ENCODE measurements at regions not wholly inside any gene's neighbourhood (a gene's known extent, or its start where the extent isn't known, plus 50 kb on each side); places are given as distances from the start of the nearest gene placed in this dataset.

- ChIA-PET POLR2A (no interaction called here), CTCF (no interaction called here)
- TF ChIP-seq, protein P1, sequence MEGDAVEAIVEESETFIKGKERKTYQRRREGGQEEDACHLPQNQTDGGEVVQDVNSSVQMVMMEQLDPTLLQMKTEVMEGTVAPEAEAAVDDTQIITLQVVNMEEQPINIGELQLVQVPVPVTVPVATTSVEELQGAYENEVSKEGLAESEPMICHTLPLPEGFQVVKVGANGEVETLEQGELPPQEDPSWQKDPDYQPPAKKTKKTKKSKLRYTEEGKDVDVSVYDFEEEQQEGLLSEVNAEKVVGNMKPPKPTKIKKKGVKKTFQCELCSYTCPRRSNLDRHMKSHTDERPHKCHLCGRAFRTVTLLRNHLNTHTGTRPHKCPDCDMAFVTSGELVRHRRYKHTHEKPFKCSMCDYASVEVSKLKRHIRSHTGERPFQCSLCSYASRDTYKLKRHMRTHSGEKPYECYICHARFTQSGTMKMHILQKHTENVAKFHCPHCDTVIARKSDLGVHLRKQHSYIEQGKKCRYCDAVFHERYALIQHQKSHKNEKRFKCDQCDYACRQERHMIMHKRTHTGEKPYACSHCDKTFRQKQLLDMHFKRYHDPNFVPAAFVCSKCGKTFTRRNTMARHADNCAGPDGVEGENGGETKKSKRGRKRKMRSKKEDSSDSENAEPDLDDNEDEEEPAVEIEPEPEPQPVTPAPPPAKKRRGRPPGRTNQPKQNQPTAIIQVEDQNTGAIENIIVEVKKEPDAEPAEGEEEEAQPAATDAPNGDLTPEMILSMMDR (IDR thresholded peaks at IDR 0.05; ENCODE audit: insufficient read depth, low read depth, low read length): no peak
Observed at GRCh38 chr16:9526791-9527190, 435.3 kb downstream of the HAPSTR1 start.

DNA sequence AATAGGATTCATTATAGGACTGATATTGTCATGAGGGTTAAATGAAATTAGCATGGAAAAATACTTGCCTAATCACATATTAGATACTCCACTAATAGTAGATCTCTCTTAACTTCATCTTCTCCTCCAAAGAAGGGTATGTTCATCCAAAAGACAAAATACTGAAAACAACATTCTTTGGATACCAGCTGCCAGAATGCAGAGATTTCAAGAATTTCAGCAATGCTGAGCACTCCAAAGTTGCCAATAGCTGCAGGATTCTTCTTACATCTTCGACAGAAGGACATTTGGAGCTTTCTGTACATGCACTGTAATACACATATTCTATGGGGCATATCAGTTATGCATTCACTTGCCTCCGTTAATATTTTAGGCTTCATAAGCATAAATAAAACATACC, 436.5 kb downstream of the HAPSTR1 start:
- CTCF ChIA-PET: no interaction called here

More at GRCh38 chr16:9526791-9527190, 435.3 kb downstream of the HAPSTR1 start:
- Histone ChIP-seq H3K27me3 (ENCODE audit: control insufficient read depth, insufficient read depth, low read length) (no peaks in the 10 kb centered on the region), H3K36me3 (ENCODE audit: control insufficient read depth, insufficient read depth, low read length) (no peaks in the 10 kb centered on the region), H3K4me3 (ENCODE audit: low read depth, low read length) (no peak overlapping the region)
- no peak for DNase-seq (ENCODE audit: low read depth)

DNA sequence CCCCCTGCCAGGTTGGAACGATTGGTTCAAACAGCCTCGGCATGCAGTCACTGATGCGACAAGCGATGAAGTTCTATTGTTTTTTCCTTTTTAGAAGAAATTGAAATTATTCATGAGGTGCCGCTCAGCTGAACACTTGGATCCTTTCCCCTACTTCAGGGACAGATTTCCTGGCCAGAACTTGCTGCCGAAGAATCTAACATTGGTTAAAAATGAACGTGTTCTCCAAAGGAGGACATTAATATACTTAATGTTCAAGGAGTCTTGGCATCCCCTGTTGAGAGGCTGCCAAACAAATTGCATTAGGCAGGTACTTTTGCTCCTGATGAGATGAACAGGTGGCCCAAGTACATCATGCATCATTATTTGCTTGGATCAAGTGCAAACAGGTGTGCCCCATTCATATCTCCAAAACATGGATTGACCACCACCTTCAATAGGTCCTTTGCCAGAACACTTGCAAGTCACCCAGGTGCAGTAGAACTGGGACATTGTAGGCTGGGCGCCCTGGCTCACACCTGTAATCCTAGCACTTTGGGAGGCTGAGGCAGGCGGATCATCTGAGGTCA, 437.2 kb downstream of the HAPSTR1 start:
- ChIA-PET POLR2A (no interaction called here), CTCF (no interaction called here)

More for the DNA sequence above, 436.5 kb downstream of the HAPSTR1 start:
- DNase-seq (ENCODE audit: low read depth): no peak
- Histone ChIP-seq H3K4me3 (ENCODE audit: low read depth, low read length) (no peak overlapping the region), H3K36me3 (ENCODE audit: control insufficient read depth, insufficient read depth, low read length) (no peaks in the 10 kb centered on the region), H3K27me3 (ENCODE audit: control insufficient read depth, insufficient read depth, low read length) (no peaks in the 10 kb centered on the region)
- POLR2A ChIA-PET: no interaction called here
- TF ChIP-seq, protein P1 (IDR thresholded peaks at IDR 0.05; ENCODE audit: insufficient read depth, low read depth, low read length): no peak

DNA sequence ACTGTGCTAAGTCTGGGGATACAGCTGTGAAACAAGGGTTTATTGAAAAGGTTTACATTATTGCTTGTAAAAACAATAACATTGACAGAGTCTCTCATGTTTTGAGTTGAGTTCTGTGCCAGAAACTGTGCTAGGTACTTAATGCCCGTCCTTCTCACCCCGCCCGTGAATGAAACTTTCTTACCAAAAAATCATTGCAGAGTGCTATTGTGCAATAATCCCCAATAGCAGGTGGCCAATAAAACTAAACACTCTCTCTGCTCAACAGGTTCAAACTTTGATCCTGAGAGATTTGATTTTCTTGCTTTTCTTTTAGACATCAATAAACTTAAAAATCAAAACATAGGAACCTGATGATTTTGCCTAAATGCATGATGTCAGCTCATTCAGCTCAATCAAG, 441.6 kb downstream of the HAPSTR1 start:
- DNase-seq (ENCODE audit: low read depth): no peak
- H3K36me3 ChIP-seq (ENCODE audit: control insufficient read depth, insufficient read depth, low read length): no peaks in the 10 kb centered on the region
- no peak overlapping the region for H3K4me3 ChIP-seq (ENCODE audit: low read depth, low read length)
- CTCF ChIA-PET: no interaction called here
- POLR2A ChIA-PET: no interaction called here
- no peaks in the 10 kb centered on the region for H3K27me3 ChIP-seq (ENCODE audit: control insufficient read depth, insufficient read depth, low read length)
- TF ChIP-seq, protein P1 (IDR thresholded peaks at IDR 0.05; ENCODE audit: insufficient read depth, low read depth, low read length): no peak

More for the DNA sequence above, 437.2 kb downstream of the HAPSTR1 start:
- Histone ChIP-seq H3K4me3 (ENCODE audit: low read depth, low read length) (no peak overlapping the region), H3K36me3 (ENCODE audit: control insufficient read depth, insufficient read depth, low read length) (no peaks in the 10 kb centered on the region), H3K27me3 (ENCODE audit: control insufficient read depth, insufficient read depth, low read length) (no peaks in the 10 kb centered on the region)
- DNase-seq (ENCODE audit: low read depth): no peak
- TF ChIP-seq, protein P1 (IDR thresholded peaks at IDR 0.05; ENCODE audit: insufficient read depth, low read depth, low read length): no peak

DNA sequence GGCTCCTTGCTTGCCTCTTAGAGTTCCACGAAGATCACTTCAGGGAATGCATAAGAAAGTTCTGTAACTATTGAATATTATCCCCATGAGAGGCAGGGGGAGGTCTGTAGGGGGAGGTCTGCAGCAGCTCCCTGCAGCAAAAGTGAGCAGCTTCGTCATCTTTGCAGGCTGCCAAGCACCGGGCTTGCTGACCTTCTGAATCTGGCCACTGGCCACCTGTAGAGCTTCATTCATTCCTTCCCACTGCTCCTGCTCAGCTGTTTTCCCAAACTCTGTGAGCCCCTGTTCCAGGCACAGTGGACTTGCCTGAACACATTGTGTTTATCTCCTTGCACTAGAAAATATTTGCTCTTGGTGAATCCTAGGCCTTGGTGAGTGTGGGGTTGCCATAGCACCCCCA, 443.3 kb downstream of the HAPSTR1 start:
- CTCF ChIA-PET: no interaction called here
- TF ChIP-seq, protein P1 (IDR thresholded peaks at IDR 0.05; ENCODE audit: insufficient read depth, low read depth, low read length): no peak
- no peaks in the 10 kb centered on the region for H3K27me3 ChIP-seq (ENCODE audit: control insufficient read depth, insufficient read depth, low read length)
- POLR2A ChIA-PET: no interaction called here
- no peak overlapping the region for H3K4me3 ChIP-seq (ENCODE audit: low read depth, low read length)
- no peaks in the 10 kb centered on the region for H3K36me3 ChIP-seq (ENCODE audit: control insufficient read depth, insufficient read depth, low read length)
- DNase-seq (ENCODE audit: low read depth): no peak

Measured in BJ (cell line).